WERI-Rb-1 (cell line): ENCODE measurements at regions not wholly inside any gene's neighbourhood (a gene's known extent, or its start where the extent isn't known, plus 50 kb on each side); places are given as distances from the start of the nearest gene placed in this dataset.
"Not testable (repeated sequence)": the region's sequence is repeated elsewhere in the genome, so short reads cannot be mapped to it uniquely, and the experiment has no call there.

Experiments
- DNase-seq: peaks from one replicate; pipeline ENCODE4 v3.0.0-alpha.2; 2020
- H3K27ac ChIP-seq: fragments of 250-450 bp; sonication (Bioruptor Pico); 2 replicates; pipeline ENCODE4 v1.5.1; 2020; ENCODE audit warnings: mild to moderate bottlenecking, moderate library complexity
- H3K27me3 ChIP-seq: fragments of 250-450 bp; sonication (Bioruptor Pico); 2 replicates; pipeline ENCODE4 v1.5.1; 2021; ENCODE audit warnings: mild to moderate bottlenecking, low read depth, moderate library complexity; ENCODE audit not compliant: insufficient read depth, severe bottlenecking
- H3K36me3 ChIP-seq: fragments of 250-450 bp; sonication (Bioruptor Pico); 2 replicates; pipeline ENCODE4 v1.5.1; 2020; ENCODE audit warnings: mild to moderate bottlenecking, moderate library complexity
- H3K4me3 ChIP-seq: 2 replicates; pipeline ENCODE4 v1.5.1; 2011; ENCODE audit warnings: low read depth, mild to moderate bottlenecking, control low read depth, low read length
- H3K9me3 ChIP-seq: fragments of 250-450 bp; sonication (Bioruptor Pico); 2 replicates; pipeline ENCODE4 v1.5.1; 2021; ENCODE audit warnings: mild to moderate bottlenecking, moderate library complexity; ENCODE audit not compliant: severe bottlenecking
- CTCF ChIP-seq: IDR thresholded peaks from 2 replicates; pipeline ENCODE4 v1.5.1; 2011; ENCODE audit warnings: low read depth, mild to moderate bottlenecking, control low read depth, inconsistent platforms, low read length

DNA sequence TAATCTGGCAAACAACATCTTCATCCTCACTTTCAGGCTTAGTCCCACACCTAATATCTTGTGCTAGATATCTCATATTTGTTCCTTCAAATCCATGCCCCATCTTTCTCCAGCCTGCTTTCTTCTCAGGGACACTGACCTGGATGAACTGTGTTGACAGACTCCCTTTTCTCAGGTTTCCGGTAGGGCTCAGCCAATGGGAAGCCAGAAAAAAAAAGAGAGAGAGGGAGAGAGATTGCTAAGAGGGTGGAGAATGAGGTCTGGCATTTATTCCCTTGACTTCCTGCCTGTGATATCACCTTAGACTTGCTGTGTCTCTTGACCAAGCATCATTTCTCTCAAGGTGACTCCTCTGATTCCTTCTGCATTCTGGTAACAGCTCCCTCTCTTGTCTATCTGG lies 145.6 kb upstream of the ABI3BP start:
- no peak overlapping the region for H3K4me3 ChIP-seq
- no peaks in the 10 kb centered on the region for H3K9me3 ChIP-seq
- no peak for TF ChIP-seq CTCF
- no peaks in the 10 kb centered on the region for H3K27me3 ChIP-seq
- no peak for DNase-seq
- no peaks in the 10 kb centered on the region for H3K36me3 ChIP-seq
- no peak overlapping the region for H3K27ac ChIP-seq

DNA sequence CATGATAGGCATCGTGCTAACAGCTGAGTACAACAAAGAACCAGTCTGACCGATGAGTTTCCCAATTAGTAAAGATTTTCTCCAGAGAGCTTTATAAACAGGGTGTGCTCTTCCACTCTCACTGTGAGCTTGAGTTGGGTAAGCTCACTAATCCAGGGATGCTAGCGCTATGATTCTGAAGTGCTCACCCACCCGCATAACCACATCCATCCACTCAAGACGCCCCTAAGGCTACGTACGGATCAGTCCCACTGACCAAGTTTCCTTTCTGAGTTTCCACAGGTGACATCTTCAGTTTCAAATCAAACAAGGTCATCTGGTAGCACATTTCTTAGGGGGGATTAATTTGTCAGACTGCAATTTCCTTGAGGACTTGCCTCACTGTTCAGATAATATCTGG lies 141.1 kb upstream of the ABI3BP start:
- no peak for DNase-seq
- Histone ChIP-seq H3K4me3 (no peak overlapping the region), H3K9me3 (no peaks in the 10 kb centered on the region), H3K27ac (no peak overlapping the region), H3K36me3 (no peaks in the 10 kb centered on the region), H3K27me3 (no peaks in the 10 kb centered on the region)
- no peak for TF ChIP-seq CTCF

- no peak for TF ChIP-seq CTCF
- Histone ChIP-seq H3K36me3 (no peaks in the 10 kb centered on the region), H3K4me3 (no peak overlapping the region), H3K27me3 (no peaks in the 10 kb centered on the region), H3K27ac (no peak overlapping the region), H3K9me3 (no peaks in the 10 kb centered on the region)
- DNase-seq: no peak
These were observed 140.4 kb upstream of the ABI3BP start for GRCh38 chr3:101133652-101134051.

GRCh38 chr3:101133197-101133596 lies 140.0 kb upstream of the ABI3BP start:
- H3K27me3 ChIP-seq, H3K9me3 ChIP-seq, DNase-seq, H3K4me3 ChIP-seq, H3K27ac ChIP-seq, H3K36me3 ChIP-seq: not testable (repeated sequence)

GRCh38 chr3:101131767-101132166 lies 138.5 kb upstream of the ABI3BP start:
- no peak for TF ChIP-seq CTCF
- no peaks in the 10 kb centered on the region for H3K27me3 ChIP-seq
- no peak for DNase-seq
- no peaks in the 10 kb centered on the region for H3K36me3 ChIP-seq
- H3K27ac ChIP-seq: no peak overlapping the region
- no peak overlapping the region for H3K4me3 ChIP-seq
- no peaks in the 10 kb centered on the region for H3K9me3 ChIP-seq

GRCh38 chr3:101128786-101129185 lies 135.6 kb upstream of the ABI3BP start:
- Histone ChIP-seq H3K27ac (no peak overlapping the region), H3K4me3 (no peak overlapping the region), H3K9me3 (no peaks in the 10 kb centered on the region), H3K36me3 (no peaks in the 10 kb centered on the region), H3K27me3 (no peaks in the 10 kb centered on the region)
- TF ChIP-seq CTCF: no peak
- no peak for DNase-seq
